ENCODE measurements at regions not wholly inside any gene's neighbourhood (a gene's known extent, or its start where the extent isn't known, plus 50 kb on each side); places are given as distances from the start of the nearest gene placed in this dataset.

GRCh38 chr12:60498656-60499055, 902.8 kb downstream of the SLC16A7 start:
- H3K4me1 ChIP-seq (ENCODE audit: control insufficient read depth, low read length) = no peaks in the 10 kb centered on the region

DNA sequence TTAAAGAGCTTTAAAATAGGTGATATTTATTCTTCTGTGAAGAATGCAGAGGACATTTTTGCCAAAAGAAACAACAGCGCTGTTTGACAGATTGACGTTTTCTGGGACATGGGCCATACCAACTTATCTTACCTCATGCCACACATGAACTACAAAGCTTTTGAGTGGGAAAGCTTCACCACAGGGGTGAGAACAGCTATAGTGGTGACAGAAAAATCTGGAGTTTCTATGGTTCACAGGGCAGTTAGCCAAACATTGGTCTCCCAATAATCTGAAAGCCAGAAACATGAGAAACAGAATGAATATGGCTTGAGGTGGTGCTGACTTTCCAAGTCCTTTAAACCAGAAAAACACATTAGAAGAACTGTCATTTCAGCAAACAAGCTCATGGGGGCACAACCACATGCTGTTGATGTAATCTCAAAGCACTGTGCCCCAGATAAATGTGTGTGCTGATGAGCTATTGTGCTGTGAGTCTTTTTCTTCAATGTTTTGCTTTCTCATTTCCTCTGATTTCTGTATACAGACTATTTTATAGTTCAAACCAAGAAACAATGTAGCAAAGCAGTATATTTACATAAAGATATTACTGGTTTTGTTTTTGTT, 905.4 kb downstream of the SLC16A7 start:
- no peaks in the 10 kb centered on the region for H3K27me3 ChIP-seq (ENCODE audit: control insufficient read depth, low read length)
- no peaks in the 10 kb centered on the region for H3K4me1 ChIP-seq (ENCODE audit: control insufficient read depth, low read length)
- no peak overlapping the region for H3K4me3 ChIP-seq (ENCODE audit: low read length)
- H3K27ac ChIP-seq (ENCODE audit: low read depth, low read length) = no peak overlapping the region
- H4K20me1 ChIP-seq (ENCODE audit: control insufficient read depth, insufficient read depth, low read depth, low read length) = no peaks in the 10 kb centered on the region
- H3K9me3 ChIP-seq (ENCODE audit: control insufficient read depth, insufficient read depth, low read length) = no peaks in the 10 kb centered on the region
- H3K36me3 ChIP-seq (ENCODE audit: control insufficient read depth, low read length) = no peaks in the 10 kb centered on the region
- H3K9me2 ChIP-seq (replicated peaks; ENCODE audit: control insufficient read depth, low read length) = no peaks in the 10 kb centered on the region
- no peaks in the 10 kb centered on the region for H3K79me2 ChIP-seq (ENCODE audit: control insufficient read depth, low read length)
- no peak overlapping the region for H3K4me2 ChIP-seq (ENCODE audit: low read length)
- no peak for TF ChIP-seq CTCF (IDR thresholded peaks at IDR 0.05; ENCODE audit: low read depth, low read length, poor library complexity, severe bottlenecking)
- no peak for TF ChIP-seq EZH2phosphoT487 (IDR thresholded peaks at IDR 0.05; ENCODE audit: borderline replicate concordance, low read length)
- H3F3A ChIP-seq (ENCODE audit: control insufficient read depth, insufficient read depth) = no peaks in the 10 kb centered on the region

More at GRCh38 chr12:60498656-60499055, 902.8 kb downstream of the SLC16A7 start:
- H3F3A ChIP-seq (ENCODE audit: control insufficient read depth, insufficient read depth) = no peaks in the 10 kb centered on the region
- H3K36me3 ChIP-seq (ENCODE audit: control insufficient read depth, low read length) = no peaks in the 10 kb centered on the region
- TF ChIP-seq EZH2phosphoT487 (IDR thresholded peaks at IDR 0.05; ENCODE audit: borderline replicate concordance, low read length) = no peak
- H3K4me3 ChIP-seq (ENCODE audit: low read length) = no peak overlapping the region
- no peak overlapping the region for H3K4me2 ChIP-seq (ENCODE audit: low read length)
- no peaks in the 10 kb centered on the region for H4K20me1 ChIP-seq (ENCODE audit: control insufficient read depth, insufficient read depth, low read depth, low read length)
- H3K27ac ChIP-seq (ENCODE audit: low read depth, low read length) = no peak overlapping the region
- no peaks in the 10 kb centered on the region for H3K27me3 ChIP-seq (ENCODE audit: control insufficient read depth, low read length)
- no peaks in the 10 kb centered on the region for H3K9me3 ChIP-seq (ENCODE audit: control insufficient read depth, insufficient read depth, low read length)
- no peaks in the 10 kb centered on the region for H3K9me2 ChIP-seq (replicated peaks; ENCODE audit: control insufficient read depth, low read length)
- H3K79me2 ChIP-seq (ENCODE audit: control insufficient read depth, low read length) = no peaks in the 10 kb centered on the region

DNA sequence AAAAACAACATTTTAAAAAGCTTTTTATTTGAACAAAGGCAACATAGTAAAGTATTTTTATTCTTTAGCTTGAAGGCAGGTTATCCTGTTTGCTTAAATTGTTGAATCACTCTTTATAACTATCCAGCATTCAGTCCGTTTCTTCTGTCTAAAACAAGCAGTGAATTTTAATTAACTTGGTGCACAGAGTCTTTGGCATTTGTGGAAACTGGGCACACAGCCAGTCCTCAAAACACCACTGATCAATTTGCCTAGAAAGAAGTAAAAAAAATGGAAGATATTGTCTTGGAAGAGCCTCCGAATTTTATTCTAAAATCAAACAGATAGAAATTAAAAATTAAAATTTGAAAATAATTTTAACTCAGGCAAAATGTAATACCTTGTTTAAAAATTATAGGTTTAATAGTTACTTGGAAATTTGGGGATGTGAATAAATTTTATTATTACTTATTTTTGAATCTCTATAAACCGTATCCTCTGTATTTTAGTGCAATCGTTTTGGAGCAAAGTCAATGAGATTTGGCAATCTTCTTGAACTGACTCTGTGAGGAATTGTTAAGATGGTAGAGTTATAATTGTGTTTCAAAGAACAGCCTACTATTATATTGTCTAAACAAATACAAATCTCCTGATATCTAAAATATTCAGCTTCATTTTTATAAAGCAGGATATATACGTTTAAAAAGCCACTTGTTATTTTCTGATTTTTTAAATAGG, 927.0 kb downstream of the SLC16A7 start:
- no peaks in the 10 kb centered on the region for H3F3A ChIP-seq (ENCODE audit: control insufficient read depth, insufficient read depth)
- H3K9me2 ChIP-seq (replicated peaks; ENCODE audit: control insufficient read depth, low read length) = no peaks in the 10 kb centered on the region
- H4K20me1 ChIP-seq (ENCODE audit: control insufficient read depth, insufficient read depth, low read depth, low read length) = no peaks in the 10 kb centered on the region
- no peaks in the 10 kb centered on the region for H3K9me3 ChIP-seq (ENCODE audit: control insufficient read depth, insufficient read depth, low read length)
- H3K4me2 ChIP-seq (ENCODE audit: low read length) = no peak overlapping the region
- TF ChIP-seq EZH2phosphoT487 (IDR thresholded peaks at IDR 0.05; ENCODE audit: borderline replicate concordance, low read length) (no peak), CTCF (IDR thresholded peaks at IDR 0.05; ENCODE audit: low read depth, low read length, poor library complexity, severe bottlenecking) (no peak)
- H3K79me2 ChIP-seq (ENCODE audit: control insufficient read depth, low read length) = no peaks in the 10 kb centered on the region
- H3K36me3 ChIP-seq (ENCODE audit: control insufficient read depth, low read length) = no peaks in the 10 kb centered on the region
- H3K27ac ChIP-seq (ENCODE audit: low read depth, low read length) = no peak overlapping the region
- no peaks in the 10 kb centered on the region for H3K27me3 ChIP-seq (ENCODE audit: control insufficient read depth, low read length)
- no peaks in the 10 kb centered on the region for H3K4me1 ChIP-seq (ENCODE audit: control insufficient read depth, low read length)
- no peak overlapping the region for H3K4me3 ChIP-seq (ENCODE audit: low read length)

GRCh38 chr12:60529261-60529660, 933.4 kb downstream of the SLC16A7 start:
- H3K4me1 ChIP-seq (ENCODE audit: control insufficient read depth, low read length) = no peaks in the 10 kb centered on the region
- H3K4me3 ChIP-seq (ENCODE audit: low read length) = no peak overlapping the region
- TF ChIP-seq EZH2phosphoT487 (IDR thresholded peaks at IDR 0.05; ENCODE audit: borderline replicate concordance, low read length) (no peak), CTCF (IDR thresholded peaks at IDR 0.05; ENCODE audit: low read depth, low read length, poor library complexity, severe bottlenecking) (no peak)

More at GRCh38 chr12:60529261-60529660, 933.4 kb downstream of the SLC16A7 start:
- H3K4me2 ChIP-seq (ENCODE audit: low read length) = no peak overlapping the region
- H3F3A ChIP-seq (ENCODE audit: control insufficient read depth, insufficient read depth) = no peaks in the 10 kb centered on the region
- no peaks in the 10 kb centered on the region for H3K27me3 ChIP-seq (ENCODE audit: control insufficient read depth, low read length)
- no peaks in the 10 kb centered on the region for H4K20me1 ChIP-seq (ENCODE audit: control insufficient read depth, insufficient read depth, low read depth, low read length)
- H3K9me2 ChIP-seq (replicated peaks; ENCODE audit: control insufficient read depth, low read length) = no peaks in the 10 kb centered on the region
- H3K36me3 ChIP-seq (ENCODE audit: control insufficient read depth, low read length) = no peaks in the 10 kb centered on the region
- H3K9me3 ChIP-seq (ENCODE audit: control insufficient read depth, insufficient read depth, low read length) = no peaks in the 10 kb centered on the region
- no peaks in the 10 kb centered on the region for H3K79me2 ChIP-seq (ENCODE audit: control insufficient read depth, low read length)
- H3K27ac ChIP-seq (ENCODE audit: low read depth, low read length) = no peak overlapping the region

Measured in DOHH2 (cell line).